ENCODE measurements at regions not wholly inside any gene's neighbourhood (a gene's known extent, or its start where the extent isn't known, plus 50 kb on each side); places are given as distances from the start of the nearest gene placed in this dataset.

- DNase-seq (ENCODE audit: insufficient read length, low spot score) (no peak), FAIRE-seq (no peak)
- TF ChIP-seq PAX5 (IDR thresholded peaks at IDR 0.05; ENCODE audit: insufficient read depth, low read length, severe bottlenecking), result no peak
- TF ChIP-seq POLR2AphosphoS5 (IDR thresholded peaks at IDR 0.05; ENCODE audit: low read depth, low read length), result no peak
- no peak for TF ChIP-seq POLR2A (IDR thresholded peaks at IDR 0.05; ENCODE audit: low read depth, low read length)
- no peak for TF ChIP-seq SPI1 (IDR thresholded peaks at IDR 0.05; ENCODE audit: low read depth, low read length)
- no peak for TF ChIP-seq TAF1 (IDR thresholded peaks at IDR 0.05; ENCODE audit: low read depth, low read length)
- no peak for TF ChIP-seq POU2F2 (IDR thresholded peaks at IDR 0.05; ENCODE audit: low read depth, low read length)
These were observed 259.9 kb downstream of the IL20RB start for GRCh38 chr3:137217733-137218132.

GRCh38 chr3:137219801-137220445 is 262.1 kb downstream of the IL20RB start:
- no peak for FAIRE-seq
- DNase-seq (ENCODE audit: insufficient read length, low spot score), result no peak
- no peak for TF ChIP-seq POU2F2 (IDR thresholded peaks at IDR 0.05; ENCODE audit: low read depth, low read length)
- TF ChIP-seq POLR2AphosphoS5 (IDR thresholded peaks at IDR 0.05; ENCODE audit: low read depth, low read length), result no peak
- no peak for TF ChIP-seq SPI1 (IDR thresholded peaks at IDR 0.05; ENCODE audit: low read depth, low read length)
- TF ChIP-seq POLR2A (IDR thresholded peaks at IDR 0.05; ENCODE audit: low read depth, low read length), result no peak
- TF ChIP-seq PAX5 (IDR thresholded peaks at IDR 0.05; ENCODE audit: insufficient read depth, low read length, severe bottlenecking), result no peak
- TF ChIP-seq TAF1 (IDR thresholded peaks at IDR 0.05; ENCODE audit: low read depth, low read length), result no peak

GRCh38 chr3:137222736-137223225 is 265.0 kb downstream of the IL20RB start:
- no peak for FAIRE-seq
- TF ChIP-seq POU2F2 (IDR thresholded peaks at IDR 0.05; ENCODE audit: low read depth, low read length) (no peak), POLR2A (IDR thresholded peaks at IDR 0.05; ENCODE audit: low read depth, low read length) (no peak), PAX5 (IDR thresholded peaks at IDR 0.05; ENCODE audit: insufficient read depth, low read length, severe bottlenecking) (no peak), TAF1 (IDR thresholded peaks at IDR 0.05; ENCODE audit: low read depth, low read length) (no peak)
- no peak for DNase-seq (ENCODE audit: insufficient read length, low spot score)

- no peak for DNase-seq (ENCODE audit: insufficient read length, low spot score)
- FAIRE-seq, result no peak
- TF ChIP-seq SPI1 (IDR thresholded peaks at IDR 0.05; ENCODE audit: low read depth, low read length) (no peak), PAX5 (IDR thresholded peaks at IDR 0.05; ENCODE audit: insufficient read depth, low read length, severe bottlenecking) (no peak), POU2F2 (IDR thresholded peaks at IDR 0.05; ENCODE audit: low read depth, low read length) (no peak), POLR2AphosphoS5 (IDR thresholded peaks at IDR 0.05; ENCODE audit: low read depth, low read length) (no peak), TAF1 (IDR thresholded peaks at IDR 0.05; ENCODE audit: low read depth, low read length) (no peak), POLR2A (IDR thresholded peaks at IDR 0.05; ENCODE audit: low read depth, low read length) (no peak)
These were observed 266.7 kb downstream of the IL20RB start for GRCh38 chr3:137224464-137224863.

- DNase-seq (ENCODE audit: insufficient read length, low spot score) (no peak), FAIRE-seq (no peak)
- TF ChIP-seq TAF1 (IDR thresholded peaks at IDR 0.05; ENCODE audit: low read depth, low read length) (no peak), POLR2AphosphoS5 (IDR thresholded peaks at IDR 0.05; ENCODE audit: low read depth, low read length) (no peak), POLR2A (IDR thresholded peaks at IDR 0.05; ENCODE audit: low read depth, low read length) (no peak), SPI1 (IDR thresholded peaks at IDR 0.05; ENCODE audit: low read depth, low read length) (no peak), PAX5 (IDR thresholded peaks at IDR 0.05; ENCODE audit: insufficient read depth, low read length, severe bottlenecking) (no peak), POU2F2 (IDR thresholded peaks at IDR 0.05; ENCODE audit: low read depth, low read length) (no peak)
These were observed 285.1 kb downstream of the IL20RB start for GRCh38 chr3:137242836-137243400.

- FAIRE-seq (no peak), DNase-seq (ENCODE audit: insufficient read length, low spot score) (no peak)
- TF ChIP-seq PAX5 (IDR thresholded peaks at IDR 0.05; ENCODE audit: insufficient read depth, low read length, severe bottlenecking) (no peak), POLR2AphosphoS5 (IDR thresholded peaks at IDR 0.05; ENCODE audit: low read depth, low read length) (no peak), SPI1 (IDR thresholded peaks at IDR 0.05; ENCODE audit: low read depth, low read length) (no peak), POLR2A (IDR thresholded peaks at IDR 0.05; ENCODE audit: low read depth, low read length) (no peak), POU2F2 (IDR thresholded peaks at IDR 0.05; ENCODE audit: low read depth, low read length) (no peak), TAF1 (IDR thresholded peaks at IDR 0.05; ENCODE audit: low read depth, low read length) (no peak)
These were observed 288.7 kb downstream of the IL20RB start for GRCh38 chr3:137246491-137246890.

- FAIRE-seq, result no peak
- TF ChIP-seq POLR2AphosphoS5 (IDR thresholded peaks at IDR 0.05; ENCODE audit: low read depth, low read length) (no peak), SPI1 (IDR thresholded peaks at IDR 0.05; ENCODE audit: low read depth, low read length) (peak; percentile 54), POU2F2 (IDR thresholded peaks at IDR 0.05; ENCODE audit: low read depth, low read length) (no peak), TAF1 (IDR thresholded peaks at IDR 0.05; ENCODE audit: low read depth, low read length) (no peak), PAX5 (IDR thresholded peaks at IDR 0.05; ENCODE audit: insufficient read depth, low read length, severe bottlenecking) (no peak)
- no peak for DNase-seq (ENCODE audit: insufficient read length, low spot score)
These were observed 291.6 kb downstream of the IL20RB start for GRCh38 chr3:137249311-137249940.

GRCh38 chr3:137259089-137259488 is 301.3 kb downstream of the IL20RB start:
- no peak for TF ChIP-seq PAX5 (IDR thresholded peaks at IDR 0.05; ENCODE audit: insufficient read depth, low read length, severe bottlenecking)
- no peak for TF ChIP-seq POLR2AphosphoS5 (IDR thresholded peaks at IDR 0.05; ENCODE audit: low read depth, low read length)
- TF ChIP-seq SPI1 (IDR thresholded peaks at IDR 0.05; ENCODE audit: low read depth, low read length), result no peak
- no peak for TF ChIP-seq TAF1 (IDR thresholded peaks at IDR 0.05; ENCODE audit: low read depth, low read length)
- no peak for TF ChIP-seq POU2F2 (IDR thresholded peaks at IDR 0.05; ENCODE audit: low read depth, low read length)
- TF ChIP-seq POLR2A (IDR thresholded peaks at IDR 0.05; ENCODE audit: low read depth, low read length), result no peak
- FAIRE-seq, result no peak
- DNase-seq (ENCODE audit: insufficient read length, low spot score), result no peak

GRCh38 chr3:137259701-137260100 is 301.9 kb downstream of the IL20RB start:
- DNase-seq (ENCODE audit: insufficient read length, low spot score) (no peak), FAIRE-seq (no peak)
- TF ChIP-seq POLR2AphosphoS5 (IDR thresholded peaks at IDR 0.05; ENCODE audit: low read depth, low read length) (no peak), TAF1 (IDR thresholded peaks at IDR 0.05; ENCODE audit: low read depth, low read length) (no peak), PAX5 (IDR thresholded peaks at IDR 0.05; ENCODE audit: insufficient read depth, low read length, severe bottlenecking) (no peak), POLR2A (IDR thresholded peaks at IDR 0.05; ENCODE audit: low read depth, low read length) (no peak), POU2F2 (IDR thresholded peaks at IDR 0.05; ENCODE audit: low read depth, low read length) (no peak), SPI1 (IDR thresholded peaks at IDR 0.05; ENCODE audit: low read depth, low read length) (no peak)
